ENCODE measurements at regions not wholly inside any gene's neighbourhood (a gene's known extent, or its start where the extent isn't known, plus 50 kb on each side); places are given as distances from the start of the nearest gene placed in this dataset.

- DNase-seq (ENCODE audit: low spot score): no peak
These were observed 240.1 kb downstream of the HGF start for GRCh38 chr7:81529785-81530184.

GRCh38 chr7:81527651-81528050, 242.2 kb downstream of the HGF start:
- no peak for DNase-seq (ENCODE audit: low spot score)

- DNase-seq (ENCODE audit: low spot score): no peak
These were observed 242.9 kb downstream of the HGF start for GRCh38 chr7:81526971-81527370.

GRCh38 chr7:81525841-81526240, 244.0 kb downstream of the HGF start:
- no peak for DNase-seq (ENCODE audit: low spot score)

GRCh38 chr7:81519886-81520285, 250.0 kb downstream of the HGF start:
- no peak for DNase-seq (ENCODE audit: low spot score)

- no peak for DNase-seq (ENCODE audit: low spot score)
These were observed 252.9 kb downstream of the HGF start for GRCh38 chr7:81516898-81517297.

- DNase-seq (ENCODE audit: low spot score): no peak
These were observed 254.8 kb downstream of the HGF start for GRCh38 chr7:81515009-81515408.

GRCh38 chr7:81514546-81514945, 255.3 kb downstream of the HGF start:
- no peak for DNase-seq (ENCODE audit: low spot score)

GRCh38 chr7:81510122-81510521, 259.7 kb downstream of the HGF start:
- no peak for DNase-seq (ENCODE audit: low spot score)

GRCh38 chr7:81507221-81507620, 262.6 kb downstream of the HGF start:
- no peak for DNase-seq (ENCODE audit: low spot score)

GRCh38 chr7:81506609-81507008, 263.2 kb downstream of the HGF start:
- DNase-seq (ENCODE audit: low spot score): no peak

- no peak for DNase-seq (ENCODE audit: low spot score)
These were observed 266.1 kb downstream of the HGF start for GRCh38 chr7:81503771-81504170.

- no peak for DNase-seq (ENCODE audit: low spot score)
These were observed 266.5 kb downstream of the HGF start for GRCh38 chr7:81503336-81503735.

GRCh38 chr7:81501220-81501619, 268.6 kb downstream of the HGF start:
- peak; percentile 3 for DNase-seq (ENCODE audit: low spot score)

GRCh38 chr7:81500631-81501030, 269.2 kb downstream of the HGF start:
- DNase-seq (ENCODE audit: low spot score): no peak

- peak; percentile 17 for DNase-seq (ENCODE audit: low spot score)
These were observed 270.4 kb downstream of the HGF start for GRCh38 chr7:81499262-81500116.

GRCh38 chr7:81498176-81498575, 271.7 kb downstream of the HGF start:
- no peak for DNase-seq (ENCODE audit: low spot score)

GRCh38 chr7:81492910-81493309, 276.9 kb downstream of the HGF start:
- no peak for DNase-seq (ENCODE audit: low spot score)

- DNase-seq (ENCODE audit: low spot score): no peak
These were observed 277.6 kb downstream of the HGF start for GRCh38 chr7:81492240-81492639.

GRCh38 chr7:81491573-81491972, 278.3 kb downstream of the HGF start:
- no peak for DNase-seq (ENCODE audit: low spot score)

GRCh38 chr7:81488210-81488609, 281.6 kb downstream of the HGF start:
- DNase-seq (ENCODE audit: low spot score): no peak

GRCh38 chr7:81487516-81487915, 282.3 kb downstream of the HGF start:
- DNase-seq (ENCODE audit: low spot score): no peak

- peak; percentile 77 for DNase-seq (ENCODE audit: low spot score)
These were observed 285.6 kb downstream of the HGF start for GRCh38 chr7:81484261-81484660.

GRCh38 chr7:81482600-81483186, 287.2 kb downstream of the HGF start:
- peak; percentile 6 for DNase-seq (ENCODE audit: low spot score)

All from hepatic stellate cell (primary cell).